ENCODE measurements at regions not wholly inside any gene's neighbourhood (a gene's known extent, or its start where the extent isn't known, plus 50 kb on each side); places are given as distances from the start of the nearest gene placed in this dataset.
"Not testable (repeated sequence)": the region's sequence is repeated elsewhere in the genome, so short reads cannot be mapped to it uniquely, and the experiment has no call there.

DNA sequence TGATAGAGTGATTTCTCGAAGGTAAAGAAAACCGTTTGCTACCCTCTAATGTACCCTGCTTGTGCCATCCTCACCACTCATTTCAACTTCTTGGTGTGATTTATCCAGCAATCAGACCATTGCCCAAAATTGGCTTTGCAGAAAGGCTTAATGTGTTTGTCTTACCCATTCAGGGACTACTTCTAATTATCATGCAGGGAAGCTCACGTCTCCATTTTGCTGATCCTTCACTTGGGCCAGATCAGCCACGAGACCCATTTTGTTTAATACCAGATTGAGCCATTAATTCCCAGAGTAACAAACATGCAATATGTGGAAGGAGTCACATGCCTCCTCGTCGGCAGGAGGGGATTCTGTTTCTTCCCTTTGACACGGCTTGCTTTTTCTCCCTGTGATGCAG lies 51.1 kb upstream of the CRY1 start:
- DNase-seq: no peak
- intact Hi-C loops (cut with DNase I): no loop called here

DNA sequence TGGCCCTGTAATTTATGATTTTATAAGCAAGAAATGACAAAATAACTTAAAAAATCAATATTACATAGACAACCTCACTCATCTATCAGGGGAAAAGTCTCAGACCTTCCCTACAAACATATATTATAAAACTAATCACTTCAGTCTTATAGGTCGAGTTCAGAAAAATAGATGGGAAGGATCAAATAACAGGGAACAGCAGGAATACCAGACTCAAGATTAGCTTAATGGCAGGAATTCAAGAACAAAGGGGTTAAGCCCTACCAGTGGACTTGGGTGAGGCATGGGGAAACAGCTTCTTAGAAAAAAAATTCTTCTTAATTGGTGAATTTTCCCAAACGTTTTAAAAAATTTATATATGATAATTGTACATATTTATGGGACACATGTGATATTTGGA lies 51.6 kb upstream of the CRY1 start:
- no peak for DNase-seq
- intact Hi-C loops (cut with DNase I): no loop called here

GRCh38 chr12:107145397-107145796 lies 52.0 kb upstream of the CRY1 start:
- no peak for DNase-seq
- intact Hi-C loops (cut with DNase I): no loop called here

GRCh38 chr12:107148107-107148506 lies 54.8 kb upstream of the CRY1 start:
- intact Hi-C loops (cut with DNase I): no loop called here
- DNase-seq: no peak

- intact Hi-C loops (cut with DNase I): no loop called here
- no peak for DNase-seq
Measured at GRCh38 chr12:107152315-107152714, 59.0 kb upstream of the CRY1 start.

- intact Hi-C loops (cut with DNase I): no loop called here
- DNase-seq: no peak
Measured at GRCh38 chr12:107159384-107159900, 66.1 kb upstream of the CRY1 start.

- DNase-seq: no peak
- intact Hi-C loops (cut with DNase I): no loop called here
Measured at GRCh38 chr12:107163413-107163812, 70.1 kb upstream of the CRY1 start.

GRCh38 chr12:107164392-107164791 lies 71.0 kb upstream of the CRY1 start:
- no peak for DNase-seq
- intact Hi-C loops (cut with DNase I): no loop called here

DNA sequence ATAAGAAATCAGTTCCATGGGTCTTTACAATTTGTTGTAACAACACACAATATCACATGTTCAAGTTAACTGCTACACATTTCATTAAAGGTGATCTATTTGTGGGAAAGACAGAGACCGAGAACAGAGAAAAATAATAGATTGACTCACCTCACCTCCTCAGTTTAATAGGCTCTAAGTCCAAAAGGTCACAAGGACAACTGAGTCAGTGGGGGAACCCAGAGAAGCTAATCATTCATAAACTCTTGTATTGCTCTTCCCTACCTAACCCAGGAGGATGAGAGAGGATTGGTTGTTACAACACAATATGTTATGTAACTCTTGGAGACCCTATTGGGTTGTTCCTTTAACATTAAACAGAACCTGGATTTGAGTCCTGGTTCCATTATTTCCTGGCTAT lies 72.2 kb upstream of the CRY1 start:
- DNase-seq: no peak
- intact Hi-C loops (cut with DNase I): no loop called here

- intact Hi-C loops (cut with DNase I): no loop called here
- no peak for DNase-seq
Measured at GRCh38 chr12:107167756-107168155, 74.4 kb upstream of the CRY1 start.

DNA sequence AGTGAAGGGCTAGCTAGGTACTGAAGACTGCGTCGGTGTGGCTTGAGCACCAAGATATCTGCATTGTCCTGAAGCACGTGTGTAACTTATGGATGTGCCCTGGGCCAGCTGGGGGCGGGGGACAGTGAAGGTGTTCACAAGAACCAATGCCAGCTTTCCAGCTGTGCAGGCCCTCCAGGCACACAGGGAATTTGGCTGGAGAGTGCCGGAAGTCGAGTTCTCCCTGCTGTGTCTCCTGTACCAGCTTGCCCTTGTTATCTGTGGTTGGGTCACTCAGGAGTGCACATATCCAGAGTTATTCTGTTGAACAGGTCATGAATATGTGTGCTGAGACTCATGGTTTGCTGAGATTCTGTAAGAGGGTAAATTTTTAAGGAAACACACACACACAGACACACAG lies 75.9 kb upstream of the CRY1 start:
- no peak for DNase-seq
- intact Hi-C loops (cut with DNase I): no loop called here

DNA sequence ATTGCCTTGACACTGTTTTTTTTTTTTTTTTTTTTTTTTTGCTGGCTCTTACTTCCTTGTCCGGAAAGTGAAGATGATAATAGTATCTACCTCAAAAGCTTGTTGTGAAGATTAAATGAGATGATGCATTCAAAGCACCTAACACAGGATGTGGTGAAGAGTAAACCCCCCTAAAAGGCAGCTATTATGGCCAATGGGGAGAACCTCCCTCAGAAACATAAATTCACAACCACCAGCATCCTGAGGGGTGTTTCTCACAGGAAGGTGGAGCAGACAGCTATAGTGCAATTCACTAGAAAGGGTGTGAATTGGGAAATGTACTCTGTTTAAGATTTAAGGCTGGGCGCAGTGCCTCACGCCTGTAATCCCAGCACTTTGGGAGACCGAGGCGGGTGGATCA lies 85.4 kb upstream of the CRY1 start:
- intact Hi-C loops (cut with DNase I): no loop called here
- DNase-seq: no peak

GRCh38 chr12:107179871-107180270 lies 86.5 kb upstream of the CRY1 start:
- DNase-seq: no peak
- intact Hi-C loops (cut with DNase I): no loop called here

DNA sequence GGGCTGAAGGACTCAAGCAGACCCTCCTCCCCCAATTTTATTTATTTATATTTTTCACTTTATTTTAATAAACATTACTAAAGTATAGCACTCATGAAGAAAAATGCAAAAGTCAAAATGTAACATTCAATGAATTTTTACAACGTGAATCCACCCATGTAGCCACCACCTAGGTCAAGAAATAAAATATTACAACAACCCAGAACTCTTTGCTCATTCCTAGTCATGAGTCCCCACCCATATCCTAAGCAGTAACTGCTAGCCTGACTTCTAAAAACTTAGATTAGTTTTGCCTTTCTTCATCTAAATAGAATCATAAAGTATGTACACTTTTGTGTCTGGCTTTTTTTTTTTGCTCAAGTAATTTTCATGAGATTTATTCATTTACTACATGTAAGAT lies 86.9 kb upstream of the CRY1 start:
- no peak for DNase-seq
- intact Hi-C loops (cut with DNase I): no loop called here

GRCh38 chr12:107184359-107184930 lies 91.1 kb upstream of the CRY1 start:
- no peak for DNase-seq
- intact Hi-C loops (cut with DNase I): no loop called here

- DNase-seq: no peak
- intact Hi-C loops (cut with DNase I): no loop called here
Measured at GRCh38 chr12:107196681-107197080, 103.3 kb upstream of the CRY1 start.

- intact Hi-C loops (cut with DNase I): no loop called here
- DNase-seq: no peak
Measured at GRCh38 chr12:107200394-107200793, 107.0 kb upstream of the CRY1 start.

DNA sequence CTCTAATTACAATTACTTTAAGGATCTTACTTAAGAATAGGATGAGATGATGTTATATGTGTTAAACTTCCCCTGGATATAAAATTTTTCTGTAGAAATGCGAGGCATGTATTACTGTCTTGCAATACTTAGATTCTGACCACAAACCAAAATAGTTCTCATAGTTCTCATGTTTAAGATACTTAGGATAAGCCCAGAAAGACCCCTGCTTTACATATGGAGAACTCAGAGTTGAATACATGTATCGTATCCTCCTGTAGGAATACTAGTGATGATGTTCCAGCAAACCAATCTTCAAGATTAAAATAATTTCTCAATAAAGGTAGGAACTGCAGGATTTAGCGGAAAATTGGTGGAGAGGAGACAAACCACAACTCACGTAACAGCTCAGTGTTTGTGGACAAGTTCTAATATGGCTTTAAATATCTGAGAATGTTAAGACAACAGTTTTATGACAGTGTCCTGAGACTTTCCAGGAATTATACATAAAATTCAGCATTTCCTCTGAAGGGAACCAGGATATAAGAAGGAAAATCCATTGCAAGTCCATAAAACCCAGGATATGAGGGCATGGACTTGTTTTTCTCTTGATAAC lies 114.7 kb upstream of the CRY1 start:
- DNase-seq: no peak
- intact Hi-C loops (cut with DNase I): no loop called here

DNA sequence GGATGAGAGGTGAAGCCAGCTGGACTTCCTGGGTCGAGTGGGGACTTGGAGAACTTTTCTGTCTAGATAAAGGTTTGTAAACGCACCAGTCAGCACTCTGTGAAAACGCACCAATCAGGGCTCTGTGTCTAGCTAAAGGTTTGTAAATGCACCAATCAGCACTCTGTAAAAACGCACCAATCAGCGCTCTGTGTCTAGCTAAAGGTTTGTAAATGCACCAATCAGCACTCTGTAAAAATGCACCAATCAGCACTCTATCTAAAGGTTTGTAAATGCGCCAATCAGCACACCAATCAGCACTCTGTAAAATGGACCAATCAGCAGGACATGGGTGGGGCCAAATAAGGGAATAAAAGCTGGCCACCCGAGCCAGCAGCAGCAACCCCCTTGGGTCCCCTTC lies 116.4 kb upstream of the CRY1 start:
- intact Hi-C loops (cut with DNase I); DNase-seq: not testable (repeated sequence)

DNA sequence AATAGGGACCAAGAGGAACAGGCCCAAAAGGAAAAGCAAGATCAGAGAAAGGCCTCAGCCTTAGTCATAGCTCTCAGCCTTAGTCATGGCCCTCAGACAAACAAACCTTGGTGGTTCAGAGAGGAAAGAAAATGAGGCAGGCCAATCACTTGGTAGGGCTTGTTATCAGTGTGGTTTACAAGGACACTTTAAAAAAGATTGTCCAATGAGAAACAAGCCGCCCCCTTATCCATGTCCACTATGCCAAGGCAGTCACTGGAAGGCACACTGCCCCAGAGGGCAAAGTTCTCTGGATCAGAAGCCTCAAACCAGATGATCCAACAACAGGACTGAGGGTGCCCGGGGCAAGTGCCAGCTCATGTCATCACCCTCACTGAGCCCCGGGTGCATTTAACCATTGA lies 121.0 kb upstream of the CRY1 start:
- not testable (repeated sequence) for DNase-seq

DNA sequence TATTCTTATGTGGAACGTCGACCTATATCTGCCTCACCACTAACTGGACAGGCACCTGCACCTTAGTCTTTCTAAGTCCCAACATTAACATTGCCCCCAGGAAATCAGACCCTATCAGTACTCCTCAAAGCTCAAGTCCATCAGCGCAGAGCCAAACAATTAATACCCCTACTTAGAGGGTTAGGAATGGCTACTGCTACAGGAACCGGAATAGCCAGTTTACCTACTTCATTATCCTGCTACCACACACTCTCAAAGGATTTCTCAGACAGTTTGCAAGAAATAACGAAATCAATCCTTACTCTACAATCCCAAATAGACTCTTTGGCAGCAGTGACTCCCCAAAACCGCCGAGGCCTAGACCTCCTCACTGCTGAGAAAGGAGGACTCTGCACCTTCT lies 123.1 kb upstream of the CRY1 start:
- DNase-seq; intact Hi-C loops (cut with DNase I): not testable (repeated sequence)

More for the DNA sequence above, 121.0 kb upstream of the CRY1 start:
- intact Hi-C loops (cut with DNase I): not testable (repeated sequence)
